ENCODE measurements at regions not wholly inside any gene's neighbourhood (a gene's known extent, or its start where the extent isn't known, plus 50 kb on each side); places are given as distances from the start of the nearest gene placed in this dataset.

- no peak for DNase-seq (ENCODE audit: low read depth)
Measured at GRCh38 chr6:48233063-48233462, 122.1 kb upstream of the PTCHD4 start.

- no peak for DNase-seq (ENCODE audit: low read depth)
Measured at GRCh38 chr6:48229841-48230240, 118.8 kb upstream of the PTCHD4 start.

DNA sequence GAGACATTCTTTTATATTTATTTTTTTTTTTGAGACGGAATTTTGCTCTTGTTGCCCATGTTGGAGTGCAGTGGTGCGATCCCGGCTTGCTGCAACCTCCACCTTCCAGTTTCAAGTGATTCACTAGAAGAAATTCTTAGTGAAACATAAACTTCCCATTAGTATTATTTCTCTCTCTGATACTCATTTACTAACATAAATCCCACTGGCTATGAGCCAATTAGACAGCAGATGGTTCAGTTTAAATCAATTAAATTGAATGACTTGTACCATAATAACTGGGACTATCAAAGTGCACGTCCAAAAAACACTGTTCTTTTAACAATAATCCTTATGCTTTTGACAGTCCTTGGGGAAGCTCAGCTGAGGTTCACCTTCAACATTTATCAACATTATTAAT is 111.2 kb upstream of the PTCHD4 start:
- no peak for DNase-seq (ENCODE audit: low read depth)

GRCh38 chr6:48213076-48213788 is 102.2 kb upstream of the PTCHD4 start:
- no peak for DNase-seq (ENCODE audit: low read depth)

DNA sequence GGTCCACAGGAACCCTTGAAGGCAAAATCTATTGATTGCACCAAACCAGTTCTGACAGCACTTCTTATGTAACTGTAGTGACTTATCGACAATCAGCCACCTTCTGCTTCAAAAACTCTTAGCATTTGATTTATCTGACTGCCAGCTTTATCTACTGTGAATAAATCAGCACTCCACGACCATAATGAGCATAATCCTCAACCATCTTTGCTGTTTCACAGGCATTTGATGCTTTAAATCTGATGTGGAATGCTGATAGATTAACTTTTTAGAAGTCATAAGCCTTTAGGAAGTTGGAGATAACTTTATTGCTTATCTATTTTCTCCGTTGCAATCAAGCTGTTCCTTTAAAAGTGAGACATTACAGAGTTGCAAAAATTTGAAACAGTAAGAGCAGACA is 101.5 kb upstream of the PTCHD4 start:
- DNase-seq (ENCODE audit: low read depth), result no peak

DNA sequence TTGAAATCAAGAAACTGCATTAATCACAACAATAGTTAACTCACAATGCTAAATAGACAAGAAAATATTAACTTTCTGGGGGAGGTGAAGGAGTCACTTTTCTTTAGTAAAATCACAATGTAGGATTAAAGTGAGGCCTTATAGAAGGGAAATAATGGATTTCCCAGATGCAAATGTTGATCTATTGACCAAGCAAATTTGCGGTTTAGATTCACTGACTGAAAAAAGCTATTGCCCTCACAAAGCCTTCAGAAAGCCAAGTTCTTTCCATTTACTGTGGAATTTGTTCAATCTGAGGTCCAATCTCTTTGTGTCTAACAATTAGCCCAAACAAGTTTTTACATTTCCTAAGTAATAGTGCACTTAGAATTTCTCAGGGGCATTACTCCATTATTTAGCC is 95.1 kb upstream of the PTCHD4 start:
- no peak for DNase-seq (ENCODE audit: low read depth)

- no peak for DNase-seq (ENCODE audit: low read depth)
Measured at GRCh38 chr6:48200869-48201390, 89.9 kb upstream of the PTCHD4 start.

- no peak for DNase-seq (ENCODE audit: low read depth)
Measured at GRCh38 chr6:48199499-48199898, 88.5 kb upstream of the PTCHD4 start.

DNA sequence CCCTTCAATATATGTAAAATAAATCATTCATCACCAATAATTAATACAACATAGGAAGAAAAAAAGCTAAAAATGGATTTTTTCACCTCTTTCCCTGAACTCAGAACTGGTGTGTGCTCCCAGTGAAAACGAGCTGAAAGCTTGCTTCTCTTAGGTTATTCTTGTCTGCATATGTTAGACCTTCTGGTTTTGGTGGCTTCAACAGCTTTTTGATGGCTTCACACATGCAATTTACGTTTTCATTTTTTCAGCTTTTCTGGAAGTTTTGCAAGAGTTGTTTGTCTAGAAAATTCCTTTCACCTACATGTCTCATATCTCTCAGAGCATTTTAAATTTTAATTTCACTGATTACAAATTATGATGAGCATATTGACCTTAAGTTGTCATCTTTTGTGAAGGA is 86.9 kb upstream of the PTCHD4 start:
- DNase-seq (ENCODE audit: low read depth), result no peak

DNA sequence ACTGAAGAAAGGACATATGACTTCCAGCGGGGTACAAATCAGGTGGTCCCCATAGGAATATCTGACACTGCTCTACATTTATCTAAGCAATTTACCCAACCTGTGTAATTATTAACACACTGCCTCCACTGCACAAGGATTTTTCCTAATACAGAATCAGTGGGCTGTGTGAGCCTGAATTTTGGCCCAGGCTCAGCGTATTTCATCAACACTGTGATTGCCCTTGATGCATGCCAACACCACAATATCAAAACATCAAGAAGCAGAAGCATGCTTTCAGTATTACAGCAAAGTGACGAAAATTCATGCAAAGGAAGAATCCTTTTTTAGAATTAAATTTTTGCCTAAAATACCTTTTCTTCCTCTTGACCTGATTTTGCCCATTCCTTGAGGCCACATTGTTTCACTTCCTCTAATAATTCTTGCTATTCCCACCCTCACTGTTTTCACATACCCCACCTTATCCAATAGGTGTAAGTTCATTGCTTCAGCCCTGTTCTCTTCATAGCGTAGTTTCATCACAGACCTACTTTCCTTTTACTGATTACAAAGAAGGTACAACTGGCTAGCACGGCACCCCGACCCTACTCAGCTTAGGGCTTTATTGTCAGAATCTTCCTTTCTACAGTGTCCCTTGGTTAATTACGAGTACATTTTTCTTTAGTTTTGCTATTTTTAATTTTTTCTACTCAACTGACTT is 83.7 kb upstream of the PTCHD4 start:
- no peak for DNase-seq (ENCODE audit: low read depth)

- DNase-seq (ENCODE audit: low read depth), result no peak
Measured at GRCh38 chr6:48188158-48188557, 77.2 kb upstream of the PTCHD4 start.

GRCh38 chr6:48186746-48187145 is 75.7 kb upstream of the PTCHD4 start:
- DNase-seq (ENCODE audit: low read depth), result no peak

DNA sequence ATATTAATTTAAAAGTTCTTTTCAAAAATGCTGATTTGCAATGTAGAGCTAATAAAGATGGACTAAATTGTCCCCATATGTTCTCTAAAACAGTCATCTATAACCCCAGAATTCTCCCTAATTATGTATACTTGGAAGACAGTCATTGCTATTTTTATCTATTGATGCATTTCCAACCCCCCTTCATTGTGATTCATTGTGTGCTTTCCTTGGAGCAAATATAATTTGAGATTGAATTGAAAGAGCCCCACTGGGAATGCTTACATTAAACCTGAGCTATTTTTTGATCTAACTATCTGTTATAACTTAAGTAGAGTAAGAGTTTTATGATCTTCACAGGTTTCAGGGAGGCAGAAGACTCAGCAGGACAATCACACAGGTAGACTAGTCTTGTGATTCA is 73.7 kb upstream of the PTCHD4 start:
- no peak for DNase-seq (ENCODE audit: low read depth)

DNA sequence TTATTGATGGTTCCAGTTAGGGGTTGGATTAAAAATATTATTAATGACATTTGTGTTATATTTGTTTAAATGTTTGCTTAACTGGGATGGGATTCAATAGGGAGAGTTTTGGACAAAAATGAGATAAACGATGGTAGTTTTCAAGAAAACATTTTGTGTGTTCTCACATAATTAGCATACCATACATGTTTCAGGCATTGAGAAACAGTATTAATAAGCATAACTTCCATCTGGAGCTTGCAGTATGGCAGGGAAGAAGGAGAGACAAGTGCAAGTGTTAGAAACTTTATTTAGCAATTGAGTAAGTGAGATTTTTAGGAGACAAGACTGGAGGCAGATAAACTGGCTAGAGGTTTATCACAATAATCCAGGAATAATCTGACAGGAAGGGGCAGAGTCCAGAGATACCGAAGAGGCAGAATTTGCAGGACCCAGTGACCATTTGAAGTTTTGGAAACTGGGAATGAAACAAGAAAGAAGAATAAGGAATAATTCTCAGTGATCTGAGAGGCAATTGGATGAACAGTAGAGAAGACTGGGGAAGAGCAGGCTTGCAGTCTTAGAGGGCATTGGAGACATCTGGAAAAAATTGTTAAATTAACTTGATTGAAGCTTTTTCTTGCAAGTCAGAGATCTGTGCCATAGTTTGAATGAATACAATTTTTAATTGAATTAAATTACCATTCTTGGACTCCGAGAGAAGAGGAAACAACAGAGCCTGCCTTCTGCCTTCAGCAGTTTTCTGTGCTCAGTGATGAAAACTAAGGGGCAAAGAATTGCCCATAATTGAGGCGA is 73.0 kb upstream of the PTCHD4 start:
- DNase-seq (ENCODE audit: low read depth), result no peak

DNA sequence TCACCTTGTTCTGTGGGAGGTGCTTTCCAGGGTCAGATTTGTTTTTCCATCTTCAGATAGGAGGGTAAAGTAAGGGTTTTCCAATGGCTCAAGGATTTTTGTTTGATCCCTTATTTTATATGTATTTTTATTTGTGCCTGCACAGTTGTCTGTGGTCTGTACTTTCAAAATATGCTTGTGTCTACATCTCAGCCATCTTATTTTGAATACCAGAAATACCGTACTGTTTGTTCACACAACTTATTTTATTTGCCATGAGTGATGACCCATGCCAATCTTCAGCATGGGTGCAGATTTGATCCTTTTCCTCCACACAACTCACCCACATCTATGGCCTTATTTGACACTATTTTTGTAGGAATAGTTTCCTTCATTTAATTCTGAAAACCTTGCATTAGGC is 72.2 kb upstream of the PTCHD4 start:
- no peak for DNase-seq (ENCODE audit: low read depth)

DNA sequence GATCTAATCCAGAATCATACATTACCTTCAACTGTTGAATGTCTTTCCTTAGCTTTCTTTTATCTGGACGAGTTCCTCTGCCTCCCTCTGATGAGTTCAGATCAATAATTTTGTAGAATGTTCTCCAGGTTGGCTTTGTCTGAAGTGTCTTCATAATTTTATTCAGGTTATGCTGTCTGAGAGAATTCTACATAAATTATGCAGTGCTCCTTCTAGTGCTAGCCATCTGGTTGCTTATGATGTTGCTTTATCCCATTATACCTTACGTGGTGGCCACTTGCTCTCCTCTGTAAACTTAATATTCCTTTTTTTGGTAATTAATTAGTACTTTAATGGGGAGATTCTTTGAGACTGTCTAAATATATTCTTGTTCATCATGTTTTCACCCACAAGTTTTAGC is 67.7 kb upstream of the PTCHD4 start:
- DNase-seq (ENCODE audit: low read depth), result no peak

GRCh38 chr6:48177786-48178185 is 66.8 kb upstream of the PTCHD4 start:
- no peak for DNase-seq (ENCODE audit: low read depth)

DNA sequence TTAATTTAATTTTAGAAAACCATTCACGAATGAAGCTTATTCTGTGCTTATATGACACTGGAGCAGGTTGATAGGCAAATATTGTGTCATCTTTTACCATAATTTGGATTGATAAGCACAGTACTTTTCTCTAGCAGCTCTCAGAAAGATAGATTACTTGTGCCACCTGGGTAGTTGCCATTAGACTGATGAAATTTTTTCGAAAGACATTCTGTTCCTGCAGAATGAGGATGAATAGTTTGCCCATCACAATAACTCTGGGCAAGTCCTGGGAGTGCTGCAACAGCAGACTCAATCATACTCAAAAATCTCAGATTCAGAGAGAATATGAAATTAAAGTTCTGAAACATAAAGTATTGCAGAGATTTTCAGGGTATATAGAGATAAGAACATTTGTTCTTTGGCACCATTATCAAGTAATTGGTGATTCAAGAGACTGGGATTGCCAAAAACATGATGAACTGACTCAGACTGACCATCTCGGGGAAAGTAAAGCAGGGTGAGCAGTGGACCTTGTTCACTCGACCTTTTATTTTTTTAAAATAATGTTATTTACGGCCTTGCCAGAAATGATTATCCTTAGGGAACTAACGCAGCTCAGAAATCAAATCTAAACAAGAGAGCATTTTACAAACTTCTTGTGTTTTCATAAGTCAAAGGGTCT is 65.8 kb upstream of the PTCHD4 start:
- no peak for DNase-seq (ENCODE audit: low read depth)

DNA sequence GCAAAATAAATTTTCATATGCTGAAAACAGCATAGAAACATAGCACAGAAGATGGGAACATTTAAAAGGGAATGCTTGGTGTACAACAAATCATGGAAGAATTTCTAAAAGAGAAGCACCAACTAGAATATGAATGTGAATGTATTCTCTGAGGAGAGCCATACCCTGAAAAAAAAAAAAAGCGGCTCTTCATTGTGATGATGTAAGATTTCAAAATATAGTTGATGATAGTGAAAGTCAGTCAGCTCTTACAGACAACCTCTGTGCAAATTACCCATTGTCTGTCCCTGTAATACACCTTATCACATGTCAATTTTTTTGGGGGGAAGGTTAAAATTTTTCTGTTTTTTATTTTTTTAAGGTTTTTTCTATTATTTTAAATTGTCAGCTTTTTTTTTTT is 58.6 kb upstream of the PTCHD4 start:
- no peak for DNase-seq (ENCODE audit: low read depth)

Data from GM04503 (cell line).